ENCODE measurements at regions not wholly inside any gene's neighbourhood (a gene's known extent, or its start where the extent isn't known, plus 50 kb on each side); places are given as distances from the start of the nearest gene placed in this dataset.

DNA sequence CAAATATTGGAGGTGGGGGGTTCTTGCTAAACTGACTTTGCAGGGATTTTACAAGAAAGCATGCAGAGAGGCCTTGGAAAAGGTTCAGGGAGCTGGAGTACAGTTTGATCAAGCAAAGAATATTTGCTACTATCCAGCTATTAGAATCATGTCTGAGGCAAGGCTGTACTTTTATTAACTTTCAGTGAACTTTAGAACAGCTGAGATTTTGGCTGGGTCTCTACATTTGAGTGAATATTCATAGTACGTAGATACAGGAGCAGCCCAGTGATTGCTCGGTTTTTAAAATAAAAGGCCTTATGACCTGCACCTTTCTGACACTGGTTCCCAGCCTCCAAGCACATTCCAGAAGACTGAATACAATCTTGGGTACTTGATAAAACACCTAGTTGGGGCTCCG is 496.8 kb upstream of the AKR1E2 start:
- DNase-seq = no peak

DNA sequence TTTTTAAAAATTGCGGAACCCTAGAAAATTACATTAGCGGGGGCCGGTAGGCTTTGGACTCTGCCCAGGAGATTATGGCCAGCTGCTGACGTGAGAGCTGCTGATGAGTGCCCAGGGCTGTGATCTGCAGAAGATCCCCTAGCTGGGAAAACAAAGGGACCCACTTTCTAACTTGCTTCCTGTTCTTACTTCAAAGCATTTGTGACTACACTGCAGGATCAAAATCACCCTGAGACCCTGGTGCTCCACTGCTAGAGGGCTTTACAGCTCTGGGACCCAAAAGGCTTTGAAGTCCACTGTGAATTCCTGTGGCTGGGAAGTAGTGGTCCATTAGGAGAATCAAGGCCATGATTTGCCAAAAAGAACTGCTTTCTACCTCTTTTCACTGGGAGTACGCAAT is 499.4 kb upstream of the AKR1E2 start:
- DNase-seq = no peak

DNA sequence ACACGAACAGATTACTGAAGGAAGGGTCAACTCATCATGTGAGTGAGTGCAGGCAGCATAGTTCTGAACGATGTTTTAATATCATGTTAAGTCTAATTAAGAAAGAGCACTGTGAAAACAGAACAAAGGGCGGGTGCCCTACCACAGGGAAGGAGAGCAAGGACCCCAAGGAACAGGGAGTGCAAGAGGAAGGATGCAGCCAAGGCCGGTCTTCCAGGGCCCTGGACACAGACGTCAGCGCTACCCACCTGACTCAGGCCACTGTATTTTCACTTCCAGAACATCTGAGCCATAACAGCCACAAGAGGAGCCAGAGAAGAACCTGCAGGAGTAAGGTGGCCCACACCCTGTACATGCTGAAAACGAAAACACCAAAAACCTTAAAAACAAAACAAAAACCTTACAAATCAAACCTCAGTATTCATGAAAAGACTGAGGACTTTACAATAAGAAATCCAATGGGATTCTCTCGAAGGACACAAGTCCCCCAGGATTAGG is 506.1 kb upstream of the AKR1E2 start:
- DNase-seq = no peak

DNA sequence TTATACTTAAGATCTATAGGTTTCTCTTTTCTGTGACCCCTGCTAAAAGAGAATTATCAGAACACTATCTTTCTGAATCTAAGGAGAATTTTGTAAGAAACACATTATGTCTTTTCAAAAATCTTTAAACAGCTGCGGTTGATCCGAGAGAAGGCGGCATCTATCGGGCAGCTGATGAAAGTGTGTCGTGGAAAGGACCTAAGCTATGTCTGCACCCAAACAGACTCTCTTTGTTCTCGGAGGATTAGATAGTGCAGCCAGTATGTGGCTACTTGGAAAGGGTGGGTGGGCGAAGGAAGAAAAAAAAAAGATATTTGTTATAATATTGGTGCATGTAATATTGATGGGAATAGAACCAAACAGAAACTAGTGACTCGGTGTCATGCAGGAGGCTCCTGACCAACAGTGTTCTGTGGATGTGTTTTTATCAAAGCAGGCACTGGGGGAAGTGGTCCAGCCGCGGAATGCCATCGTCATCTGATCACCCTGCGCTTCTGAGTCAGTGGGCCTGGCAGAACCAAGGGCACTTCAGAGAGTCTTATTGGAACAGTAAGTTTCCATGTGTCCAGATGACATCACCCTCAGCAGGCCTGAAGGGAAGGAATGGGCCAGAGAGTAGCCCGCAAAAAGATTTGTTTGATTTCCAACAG is 509.7 kb upstream of the AKR1E2 start:
- no peak for DNase-seq

DNA sequence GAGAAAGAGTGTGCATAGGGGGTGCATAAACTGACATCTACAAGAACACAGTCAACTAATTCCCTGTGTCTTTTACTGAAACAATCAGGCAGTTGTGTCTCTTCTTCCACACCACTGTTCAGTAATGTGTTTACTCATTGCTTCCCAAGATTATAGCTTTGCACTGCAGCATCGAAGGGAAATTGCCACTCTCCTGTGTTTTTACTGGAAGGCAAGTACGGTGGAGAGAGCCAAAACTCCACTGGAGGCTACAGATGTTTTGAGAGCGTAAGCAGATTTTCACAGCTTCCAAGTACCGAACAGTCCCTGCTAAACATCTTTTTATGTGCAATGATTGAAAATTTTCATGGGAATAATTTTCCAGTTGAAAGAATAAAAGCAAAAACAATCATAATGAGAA is 510.5 kb upstream of the AKR1E2 start:
- no peak for DNase-seq

DNA sequence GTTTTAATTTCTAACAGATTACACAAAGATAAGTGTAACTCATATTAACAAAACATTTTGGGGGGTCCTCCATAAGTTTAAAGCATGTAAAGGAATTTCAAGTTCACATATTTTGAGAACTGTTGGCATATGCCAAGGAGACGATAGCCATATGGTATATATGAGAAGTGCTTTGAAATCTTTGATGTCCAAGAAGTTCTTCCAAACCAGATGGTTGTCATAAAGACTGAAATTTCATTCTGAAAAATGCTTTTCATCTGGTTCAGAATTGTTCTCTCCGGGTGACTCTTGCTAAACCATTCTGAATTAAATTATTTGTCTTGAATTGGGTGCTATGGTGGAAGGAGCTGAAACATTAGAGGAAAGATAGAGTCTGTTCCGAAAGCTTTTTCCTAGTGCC is 513.0 kb upstream of the AKR1E2 start:
- no peak for DNase-seq

DNA sequence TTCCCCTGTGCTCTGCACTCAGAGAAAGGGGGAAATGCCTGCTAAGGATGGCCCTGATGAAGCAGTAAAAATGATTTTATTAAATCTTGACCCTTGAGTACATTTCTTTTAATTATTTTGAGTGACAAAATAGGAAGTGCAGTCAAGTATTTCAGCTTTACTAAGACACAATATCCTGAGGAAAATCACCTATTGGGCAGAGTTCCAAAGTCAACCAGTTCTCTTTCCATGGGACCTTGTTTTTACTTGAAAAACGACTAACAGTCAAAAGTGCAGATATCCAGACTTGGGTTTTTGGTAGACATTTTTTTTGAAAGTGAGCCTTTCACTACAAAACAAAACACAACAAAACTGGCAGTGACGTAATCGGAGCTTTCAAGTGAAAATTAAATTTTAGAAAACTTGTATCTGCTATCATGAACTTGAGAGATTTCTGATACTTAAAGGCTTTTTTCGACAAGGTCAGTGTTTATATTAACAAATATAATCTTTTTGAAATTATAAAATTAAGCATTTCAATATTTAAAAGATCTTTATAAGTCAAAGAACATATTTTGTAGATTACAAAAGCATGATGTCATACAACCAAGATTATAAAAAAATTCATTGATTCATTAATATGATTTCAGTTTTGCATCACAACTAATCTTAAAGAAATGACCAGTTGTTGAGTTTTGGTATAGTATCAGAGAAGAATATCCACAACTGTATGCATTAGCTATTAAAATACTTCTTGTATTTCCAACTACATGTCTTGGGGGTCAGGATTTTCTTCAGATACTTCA is 513.8 kb upstream of the AKR1E2 start:
- no peak for DNase-seq

DNA sequence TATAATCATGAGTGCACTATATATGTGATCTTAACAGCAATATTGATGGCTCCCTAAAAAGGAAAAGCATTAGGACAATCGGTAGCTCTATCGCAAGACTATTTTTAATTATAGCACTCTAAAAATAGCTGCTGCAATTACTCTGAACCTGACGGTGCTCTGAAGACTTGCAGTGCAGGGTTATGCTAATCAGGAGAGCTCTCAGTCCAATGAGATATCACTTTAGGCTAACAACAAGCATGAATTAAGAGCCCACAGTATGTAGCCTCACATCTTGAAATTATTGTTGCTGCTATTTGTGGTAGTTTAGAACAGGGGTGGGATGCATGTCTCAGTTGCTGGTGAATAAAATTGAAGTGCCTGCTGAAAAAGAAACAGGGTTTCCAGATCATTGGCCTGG is 515.8 kb upstream of the AKR1E2 start:
- DNase-seq = no peak

DNA sequence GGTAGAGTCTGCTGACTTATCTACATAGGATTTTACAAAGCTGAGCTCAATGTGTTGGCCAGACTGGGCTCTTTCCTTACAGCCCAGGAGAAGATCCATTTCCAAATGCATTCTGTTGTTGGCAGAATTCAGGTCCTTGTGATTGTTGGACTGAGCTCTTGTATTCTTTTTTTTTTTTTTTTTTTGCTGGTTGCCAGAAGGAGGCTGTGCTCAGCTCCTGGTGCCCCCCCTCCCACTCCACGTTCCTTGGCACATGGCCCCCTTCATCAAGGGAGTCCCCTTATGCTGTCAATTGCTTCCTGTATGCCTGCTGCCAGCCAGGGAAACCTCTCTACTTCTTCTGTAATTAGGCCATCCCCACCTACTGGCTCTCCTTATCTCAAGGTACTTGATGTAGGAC is 518.1 kb upstream of the AKR1E2 start:
- no peak for DNase-seq

DNA sequence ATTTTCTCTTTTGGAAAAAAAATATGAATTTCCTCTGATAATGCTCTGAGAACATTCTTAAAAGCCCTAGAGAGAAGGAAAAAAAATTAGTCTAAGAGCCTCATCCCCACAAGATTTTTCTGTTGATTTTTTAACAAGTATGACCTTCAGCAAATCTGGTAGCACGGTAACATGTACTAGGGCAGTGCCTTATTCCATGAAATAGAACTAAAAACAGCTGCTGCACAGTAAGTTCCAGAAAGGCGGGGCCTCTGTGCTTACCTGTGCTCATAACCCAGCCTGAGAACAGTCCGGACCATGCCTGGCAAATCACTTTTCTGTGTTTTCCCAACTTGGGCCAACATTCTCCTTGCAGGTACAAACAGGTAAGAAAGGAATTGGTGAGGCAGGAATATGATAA is 519.1 kb upstream of the AKR1E2 start:
- DNase-seq = no peak

DNA sequence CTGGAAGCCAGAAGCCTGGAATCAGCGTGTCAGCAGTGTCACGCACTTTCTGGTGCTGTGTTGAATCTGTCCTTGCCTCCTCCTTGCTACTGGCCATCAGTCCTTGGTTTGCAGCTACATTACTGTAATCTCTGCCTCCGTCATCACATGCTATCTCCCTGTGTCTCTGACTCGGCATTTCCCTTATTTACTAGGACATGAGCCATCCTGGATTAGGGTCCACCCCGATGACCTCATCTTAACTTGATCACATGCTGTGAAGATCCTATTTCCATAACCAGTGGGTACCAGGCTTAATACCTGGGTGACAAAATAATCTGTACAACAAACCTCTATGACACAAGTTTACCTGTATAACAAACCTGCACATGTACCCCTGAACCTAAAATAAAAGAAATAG is 518.0 kb upstream of the KLF6 start:
- DNase-seq = no peak

DNA sequence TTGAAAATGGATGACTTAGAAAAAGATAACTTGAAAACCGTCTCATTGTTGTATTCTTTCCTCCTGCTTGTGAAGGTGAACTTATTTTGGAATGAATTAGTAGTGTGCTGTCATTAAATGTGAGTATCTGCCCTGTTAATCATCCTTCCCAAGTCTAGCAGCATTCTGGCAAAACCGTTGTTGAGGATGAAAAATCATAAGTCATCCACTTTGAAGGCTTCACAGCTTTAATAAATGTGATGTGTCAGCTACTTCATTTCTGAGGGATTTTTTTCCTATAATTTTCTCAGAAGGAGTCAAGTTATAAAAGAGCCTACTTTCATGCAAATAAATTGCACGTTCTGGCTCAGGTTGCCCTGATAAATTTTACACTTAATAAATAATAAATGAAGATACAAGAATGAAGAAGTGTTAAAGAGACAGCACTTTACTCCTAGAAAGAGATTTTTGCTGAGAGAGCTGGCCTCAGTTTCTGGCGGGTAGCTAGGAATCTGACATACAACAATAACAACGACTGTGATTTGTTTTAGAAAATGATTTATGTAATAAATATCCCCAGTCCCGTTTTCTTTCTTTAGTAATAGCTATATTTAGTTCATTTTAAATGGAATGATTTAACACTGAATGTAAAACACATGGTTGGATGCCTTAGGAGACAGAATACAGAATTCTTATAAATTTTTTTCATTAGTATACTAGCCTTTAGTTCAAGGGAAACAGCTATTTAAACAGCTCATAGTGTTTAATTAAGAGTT is 516.5 kb upstream of the KLF6 start:
- no peak for DNase-seq

DNA sequence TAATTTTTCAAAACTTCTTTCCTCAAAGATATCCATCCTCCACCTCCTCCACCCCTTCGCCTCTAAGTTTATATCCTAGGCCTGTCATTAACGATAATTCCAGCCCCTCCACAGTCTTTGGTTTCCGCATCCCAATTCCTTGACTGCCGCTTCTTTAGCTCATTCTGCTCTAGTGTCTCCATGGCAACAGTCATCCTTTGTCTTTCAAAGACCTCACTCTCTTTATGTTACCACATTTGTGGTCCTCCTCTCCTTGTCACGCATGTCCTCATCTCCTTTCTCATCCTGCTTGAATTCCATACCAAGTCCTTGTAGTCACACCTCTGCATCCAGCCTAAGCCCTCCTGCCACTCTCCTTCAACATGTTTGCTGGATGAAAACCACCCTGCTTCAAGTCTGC is 511.2 kb upstream of the KLF6 start:
- DNase-seq = no peak

DNA sequence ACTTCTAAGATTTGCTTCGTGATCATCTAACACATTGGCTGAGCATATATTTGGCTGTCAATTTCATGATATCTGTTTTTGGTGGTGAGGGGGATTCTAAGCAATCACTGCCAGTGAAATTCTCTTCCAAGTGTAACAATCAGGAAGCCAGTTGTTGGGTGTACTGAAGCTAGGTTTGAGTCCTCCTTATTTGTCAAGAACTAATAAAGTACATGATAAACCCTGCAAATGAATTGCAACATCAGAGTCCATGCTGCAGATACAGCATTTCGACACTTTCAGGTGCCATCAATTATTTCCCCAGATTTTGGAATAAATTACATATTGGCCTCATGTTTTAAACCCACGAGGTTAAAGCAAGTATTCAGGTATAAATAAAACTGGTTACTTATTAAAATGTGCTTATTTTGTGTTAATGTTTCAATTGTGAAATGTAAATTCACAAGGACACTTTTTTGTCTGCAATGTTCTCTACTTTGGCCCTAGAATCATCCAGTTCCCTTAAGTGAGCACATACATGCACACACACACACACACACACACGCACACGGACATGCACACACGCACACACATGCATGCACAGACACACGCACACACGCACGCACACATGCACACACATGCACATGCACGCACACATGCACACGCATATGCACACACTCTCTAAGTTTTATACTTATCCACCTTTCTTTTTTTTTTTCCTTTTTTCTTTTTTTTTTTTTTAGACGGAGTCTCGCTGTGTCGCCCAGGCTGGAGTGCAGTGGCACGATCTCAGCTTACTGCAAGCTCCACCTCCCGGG is 510.2 kb upstream of the KLF6 start:
- no peak for DNase-seq

DNA sequence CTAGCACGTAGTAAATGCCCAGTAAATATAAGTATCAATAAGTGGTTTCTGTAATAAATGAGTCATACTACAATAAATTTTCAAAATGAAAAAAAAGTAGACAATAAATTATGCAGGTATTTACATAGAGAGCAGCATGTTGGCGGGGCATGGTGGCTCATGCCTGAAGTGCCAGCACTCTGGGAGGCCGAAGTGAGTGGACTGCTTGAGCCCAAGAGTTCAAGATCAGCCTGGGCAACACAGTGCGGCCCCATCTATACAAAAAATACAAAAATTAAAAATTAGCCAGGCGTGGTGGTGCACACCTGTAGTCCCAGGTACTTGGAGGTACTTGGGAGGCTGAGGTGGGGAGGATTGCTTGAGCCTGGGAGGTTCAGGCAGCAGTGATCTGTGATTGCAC is 509.3 kb upstream of the KLF6 start:
- DNase-seq = no peak

DNA sequence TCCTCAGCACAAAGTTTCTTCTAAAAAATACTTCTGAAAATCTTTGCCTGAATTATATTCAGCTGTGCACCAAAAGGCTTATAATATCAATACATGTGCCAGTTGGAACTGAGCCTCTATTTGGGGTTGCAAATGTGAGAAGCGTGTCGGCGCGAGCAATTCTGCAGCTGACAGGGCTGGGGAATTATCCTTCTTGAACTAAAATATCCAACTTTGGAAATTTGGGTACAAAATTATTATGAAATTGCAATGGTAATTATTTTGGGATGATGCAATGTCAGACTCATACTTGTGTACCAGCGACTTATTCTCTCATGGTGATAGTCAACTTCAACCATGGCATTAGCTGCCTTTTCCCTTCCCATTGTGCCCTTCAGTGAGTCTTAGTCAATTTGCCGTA is 507.0 kb upstream of the KLF6 start:
- no peak for DNase-seq

DNA sequence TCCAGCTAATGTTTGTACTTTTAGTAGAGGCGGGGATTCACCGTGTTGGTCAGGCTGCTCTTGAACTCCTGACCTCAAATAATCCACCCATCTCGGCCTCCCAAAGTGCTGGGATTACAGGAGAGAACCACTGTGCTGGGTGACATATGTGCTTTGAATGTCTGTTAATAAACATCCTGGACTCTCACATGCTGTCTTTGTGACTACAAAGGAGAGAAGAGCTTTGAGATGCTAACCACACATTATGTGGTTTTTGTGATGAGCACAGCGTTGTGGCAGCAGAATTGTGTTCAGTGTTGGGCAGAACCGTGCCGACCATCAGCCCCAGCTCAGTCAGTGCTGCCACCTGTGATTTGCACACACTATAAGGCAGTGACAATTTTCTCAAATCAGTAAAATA is 500.1 kb upstream of the KLF6 start:
- no peak for DNase-seq

DNA sequence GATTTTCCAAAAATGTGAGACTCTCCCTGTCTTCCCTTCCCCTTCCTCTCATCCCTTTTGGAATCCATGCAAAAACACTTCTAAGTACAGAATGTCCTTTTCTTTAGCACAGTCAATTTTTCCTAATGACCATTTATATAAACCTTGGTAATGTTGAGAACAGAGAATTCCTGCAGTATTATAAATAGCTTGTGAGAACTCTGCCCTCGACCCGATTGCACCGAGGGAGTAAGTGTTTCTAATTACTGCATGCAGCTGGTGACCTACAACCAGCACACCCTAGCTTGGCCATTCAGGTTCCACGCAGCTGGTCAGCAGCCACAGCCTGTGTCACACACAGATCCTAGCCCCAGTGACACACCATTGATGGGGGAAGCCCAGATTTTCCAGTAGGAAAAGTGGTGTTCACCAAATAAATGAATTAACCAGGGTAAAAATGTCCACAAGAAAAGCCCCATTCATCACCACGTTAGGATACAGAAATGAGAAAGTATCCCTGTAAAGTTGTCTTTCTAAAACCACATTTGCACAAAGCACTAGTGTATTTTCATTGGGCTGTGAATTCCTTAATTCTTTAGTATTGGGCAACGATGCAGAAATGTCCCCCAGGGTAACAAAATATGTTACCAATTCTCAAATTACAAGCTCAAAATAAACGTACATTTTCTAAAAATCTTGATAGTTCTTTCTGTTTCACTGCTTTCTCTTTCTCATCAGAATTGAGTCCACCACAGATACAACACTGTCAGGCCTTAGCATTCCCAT is 499.0 kb upstream of the KLF6 start:
- no peak for DNase-seq

DNA sequence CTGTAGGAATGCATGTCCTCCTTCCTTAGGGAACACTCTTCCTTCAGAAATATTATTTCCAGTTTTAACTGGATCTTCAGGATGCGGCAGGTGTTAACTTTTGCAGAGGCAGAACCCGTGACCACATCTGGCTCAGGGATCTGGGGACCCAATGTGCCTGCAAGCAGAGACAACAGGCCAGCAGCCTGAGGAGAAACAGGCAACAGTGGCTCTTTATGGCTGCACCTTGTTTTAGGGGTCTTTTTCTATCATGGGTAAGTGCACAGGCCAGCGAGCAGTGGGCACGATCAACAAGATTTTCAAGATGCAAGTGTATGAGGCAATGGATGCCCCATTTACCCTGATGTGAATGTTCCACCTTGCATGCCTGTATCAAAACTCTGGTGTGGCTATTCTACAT is 497.5 kb upstream of the KLF6 start:
- no peak for DNase-seq

DNA sequence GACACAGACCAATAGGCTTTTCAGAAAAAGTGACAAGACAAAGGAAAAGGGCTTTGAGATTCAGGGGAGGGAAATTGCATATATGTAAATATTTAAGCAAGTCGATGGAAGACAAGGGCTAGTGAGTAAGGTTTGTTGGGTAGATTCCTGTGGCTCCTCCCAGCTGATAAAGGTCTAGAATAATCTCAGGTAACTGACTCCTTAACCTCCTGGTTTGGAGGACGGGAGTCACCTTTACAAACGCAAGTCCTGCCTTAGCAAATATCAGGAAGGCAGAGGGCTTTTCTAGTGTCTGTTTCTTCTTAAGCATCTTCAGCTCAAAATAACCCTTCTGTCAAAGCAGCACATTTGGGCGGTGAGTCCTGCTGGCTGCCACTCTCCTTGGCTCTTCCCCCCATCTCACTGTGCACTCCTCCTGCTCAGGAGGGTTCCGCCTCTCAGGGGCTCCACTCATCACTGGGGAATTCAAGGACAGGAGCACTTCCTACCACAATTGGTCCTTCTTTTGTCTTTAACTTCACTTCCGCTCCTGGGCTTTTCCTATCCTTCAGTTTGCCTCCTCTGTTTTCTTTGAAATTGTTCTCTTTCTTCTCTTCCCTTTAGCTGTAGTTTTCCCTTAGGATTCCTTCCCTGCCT is 496.3 kb upstream of the KLF6 start:
- DNase-seq = no peak

DNA sequence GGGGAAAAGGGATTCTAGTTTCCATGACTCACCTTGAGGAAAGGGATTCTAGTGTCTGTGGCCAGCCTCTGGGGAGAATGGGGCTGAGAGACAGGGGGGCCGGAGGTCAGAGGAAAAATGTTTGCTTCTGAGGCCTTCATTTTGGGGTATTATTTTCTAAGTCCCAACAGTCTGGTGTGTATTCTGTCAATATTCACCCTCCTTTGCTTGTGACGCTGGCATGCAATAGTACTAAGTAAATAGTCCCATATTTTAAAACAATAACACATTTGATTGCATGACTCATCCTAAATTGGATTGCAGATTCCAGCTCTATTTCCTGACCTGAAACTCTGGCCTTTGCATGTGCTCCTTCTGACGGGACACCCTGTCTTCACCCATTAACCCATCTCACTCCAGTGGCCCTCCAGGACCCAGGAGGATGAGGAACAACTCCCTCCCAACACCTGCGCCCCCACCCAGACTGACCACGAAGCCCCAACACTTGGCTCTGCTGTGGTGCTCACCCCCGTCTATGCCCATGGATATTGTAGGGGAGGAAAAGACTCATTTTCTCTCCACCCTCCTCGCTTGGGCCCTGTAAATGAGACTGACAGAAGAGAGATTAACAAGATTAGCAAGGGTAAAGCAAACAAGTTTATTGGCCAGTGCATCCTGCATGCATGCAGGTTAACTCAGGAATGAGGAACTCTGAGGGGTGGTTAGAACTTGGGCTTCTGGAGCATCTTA is 495.6 kb upstream of the KLF6 start:
- DNase-seq = no peak
